8988T (cell line): ENCODE measurements at regions not wholly inside any gene's neighbourhood (a gene's known extent, or its start where the extent isn't known, plus 50 kb on each side); places are given as distances from the start of the nearest gene placed in this dataset.
"Not testable (repeated sequence)": the region's sequence is repeated elsewhere in the genome, so short reads cannot be mapped to it uniquely, and the experiment has no call there.

ENCODE experiments used
- DNase-seq: peaks from one replicate; pipeline ENCODE4 v3.0.0; 2011

GRCh38 chr15:79492065-79492464 is 59.9 kb downstream of the MINAR1 start:
- DNase-seq: no peak

- no peak for DNase-seq
These were observed 62.3 kb downstream of the MINAR1 start for GRCh38 chr15:79494384-79494909.

GRCh38 chr15:79494963-79495755 is 63.0 kb downstream of the MINAR1 start:
- DNase-seq: no peak

GRCh38 chr15:79495775-79496174 is 63.6 kb downstream of the MINAR1 start:
- DNase-seq: no peak

- no peak for DNase-seq
These were observed 64.7 kb downstream of the MINAR1 start for GRCh38 chr15:79496838-79497237.

GRCh38 chr15:79501086-79501485 is 69.0 kb downstream of the MINAR1 start:
- DNase-seq: no peak

- no peak for DNase-seq
These were observed 73.8 kb downstream of the MINAR1 start for GRCh38 chr15:79505956-79506355.

GRCh38 chr15:79512844-79513243 is 80.7 kb downstream of the MINAR1 start:
- not testable (repeated sequence) for DNase-seq

GRCh38 chr15:79513417-79513816 is 81.3 kb downstream of the MINAR1 start:
- DNase-seq: no peak

- DNase-seq: no peak
These were observed 81.8 kb downstream of the MINAR1 start for GRCh38 chr15:79513940-79514339.

GRCh38 chr15:79515300-79516027 is 83.3 kb downstream of the MINAR1 start:
- no peak for DNase-seq

- no peak for DNase-seq
These were observed 84.0 kb downstream of the MINAR1 start for GRCh38 chr15:79516155-79516554.

GRCh38 chr15:79516646-79517045 is 84.5 kb downstream of the MINAR1 start:
- no peak for DNase-seq

- no peak for DNase-seq
These were observed 87.5 kb downstream of the MINAR1 start for GRCh38 chr15:79519628-79520027.

GRCh38 chr15:79520654-79521053 is 88.5 kb downstream of the MINAR1 start:
- DNase-seq: no peak

- DNase-seq: no peak
These were observed 90.5 kb downstream of the MINAR1 start for GRCh38 chr15:79522656-79523055.

- DNase-seq: no peak
These were observed 91.1 kb downstream of the MINAR1 start for GRCh38 chr15:79523266-79523665.

GRCh38 chr15:79524531-79524930 is 92.4 kb downstream of the MINAR1 start:
- no peak for DNase-seq

GRCh38 chr15:79526376-79526775 is 94.2 kb downstream of the MINAR1 start:
- DNase-seq: no peak

GRCh38 chr15:79527821-79528220 is 95.7 kb downstream of the MINAR1 start:
- no peak for DNase-seq

- no peak for DNase-seq
These were observed 97.1 kb downstream of the MINAR1 start for GRCh38 chr15:79529157-79529785.

- no peak for DNase-seq
These were observed 103.4 kb downstream of the MINAR1 start for GRCh38 chr15:79535536-79535935.

- DNase-seq: no peak
These were observed 106.4 kb downstream of the MINAR1 start for GRCh38 chr15:79538527-79538926.

- no peak for DNase-seq
These were observed 107.3 kb downstream of the MINAR1 start for GRCh38 chr15:79539401-79539800.
